Activated CD8-positive, alpha-beta T cell treated with anti-CD3 and anti-CD28 coated beads for 36 hours (primary cell): ENCODE measurements at regions not wholly inside any gene's neighbourhood (a gene's known extent, or its start where the extent isn't known, plus 50 kb on each side); places are given as distances from the start of the nearest gene placed in this dataset.

ENCODE experiments used
- ATAC-seq: fragments of 200-7000 bp; cut with Tn5 transposase; one replicate; pipeline ENCODE4 v1.10.0; 2021; ENCODE audit warnings: mild to moderate bottlenecking, moderate library complexity
- CTCF ChIA-PET: fragments of 350-600 bp; sonication (Branson Sonifier 250); formaldehyde crosslinking; loops from one replicate; lab custom pipeline; 2021; ENCODE audit warnings: antibody characterized with exemption; lab: Charles Lee
- POLR2A ChIA-PET: fragments of 350-600 bp; sonication (Branson Sonifier 250); formaldehyde crosslinking; loops from one replicate; lab custom pipeline; 2021; ENCODE audit warnings: antibody characterized with exemption; lab: Charles Lee
- DNase-seq: peaks from one replicate; pipeline ENCODE4 v3.0.0-alpha.2; 2020
- H3K27ac Mint-ChIP-seq: one replicate; pipeline ENCODE4 v1.8.0; 2021; ENCODE audit warnings: mild to moderate bottlenecking, mixed read lengths
- H3K27me3 Mint-ChIP-seq: one replicate; pipeline ENCODE4 v1.8.0; 2021; ENCODE audit warnings: mixed read lengths
- H3K36me3 Mint-ChIP-seq: one replicate; pipeline ENCODE4 v1.8.0; 2021; ENCODE audit warnings: low read depth, mixed read lengths
- H3K4me1 Mint-ChIP-seq: one replicate; pipeline ENCODE4 v1.8.0; 2021; ENCODE audit warnings: low read depth, mixed read lengths
- H3K4me3 Mint-ChIP-seq: one replicate; pipeline ENCODE4 v1.8.0; 2021; ENCODE audit warnings: mild to moderate bottlenecking, moderate library complexity, mixed read lengths
- H3K9me3 Mint-ChIP-seq: one replicate; pipeline ENCODE4 v1.8.0; 2021; ENCODE audit warnings: mixed read lengths
- intact Hi-C: fragments of 100-400 bp; cut with micrococcal nuclease; formaldehyde crosslinking; loops from one replicate; pipeline ENCODE4 v1.10.0; 2022
- TF ChIP-seq, protein P1 (sequence below): fragments of 200-600 bp; IDR thresholded peaks from one replicate; pipeline ENCODE4 v1.8.0; 2022; ENCODE audit warnings: antibody characterized with exemption, mild to moderate bottlenecking

DNA sequence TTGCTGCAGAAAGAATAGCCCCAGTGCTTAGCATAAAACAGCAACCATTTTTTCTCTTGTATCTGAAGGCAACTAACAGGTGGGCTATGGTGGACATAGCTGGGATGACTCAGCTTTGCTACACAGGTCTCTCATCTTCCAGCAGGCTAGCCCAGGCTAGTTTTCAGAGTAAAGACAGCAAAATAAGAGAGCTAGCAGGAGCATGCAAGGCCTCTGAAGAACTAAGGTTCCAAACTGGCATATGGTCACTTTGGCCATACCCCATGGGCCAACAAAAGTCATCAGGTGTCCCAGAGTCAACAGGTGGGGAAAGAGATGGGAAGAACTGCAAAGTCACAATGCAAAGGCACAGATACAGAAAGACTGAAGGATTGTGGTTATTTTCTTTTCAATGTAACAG lies 571.6 kb upstream of the MGMT start:
- DNase-seq: no peak
- H3K9me3 Mint-ChIP-seq: no peaks in the 10 kb centered on the region

DNA sequence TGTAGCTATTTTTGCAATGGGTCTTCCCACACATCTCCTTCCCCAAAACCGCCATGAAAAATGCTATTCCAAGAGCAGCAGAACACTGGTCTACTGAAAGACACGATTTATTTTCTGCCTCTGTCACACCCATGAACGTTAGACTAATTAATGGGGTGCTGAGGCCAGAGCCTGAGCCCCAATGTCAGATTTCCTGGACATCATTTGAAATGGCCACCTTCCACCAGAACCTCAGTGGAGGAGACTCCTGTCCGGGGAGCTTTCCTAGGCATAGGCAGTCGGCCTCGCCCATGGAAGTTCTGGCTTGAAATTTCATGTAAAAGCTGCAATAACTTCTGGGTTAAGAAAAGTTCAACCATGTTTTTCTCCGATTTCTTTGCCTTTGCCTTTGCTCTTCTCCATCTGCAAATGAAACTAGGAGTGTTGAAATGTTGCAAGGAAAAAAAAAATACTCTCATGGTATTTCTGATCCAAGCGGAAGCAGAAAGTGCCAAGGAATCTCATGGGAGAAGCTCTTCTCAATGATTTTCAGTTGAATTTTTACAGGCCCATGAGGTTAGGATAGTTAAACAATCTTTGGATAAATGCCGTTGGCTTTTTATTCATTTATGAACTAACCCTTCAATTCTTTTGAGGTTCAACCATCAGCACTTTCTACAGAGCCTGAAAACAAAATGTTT lies 570.8 kb upstream of the MGMT start:
- ATAC-seq: no peak
- intact Hi-C loops: no loop called here
- TF ChIP-seq, protein P1, sequence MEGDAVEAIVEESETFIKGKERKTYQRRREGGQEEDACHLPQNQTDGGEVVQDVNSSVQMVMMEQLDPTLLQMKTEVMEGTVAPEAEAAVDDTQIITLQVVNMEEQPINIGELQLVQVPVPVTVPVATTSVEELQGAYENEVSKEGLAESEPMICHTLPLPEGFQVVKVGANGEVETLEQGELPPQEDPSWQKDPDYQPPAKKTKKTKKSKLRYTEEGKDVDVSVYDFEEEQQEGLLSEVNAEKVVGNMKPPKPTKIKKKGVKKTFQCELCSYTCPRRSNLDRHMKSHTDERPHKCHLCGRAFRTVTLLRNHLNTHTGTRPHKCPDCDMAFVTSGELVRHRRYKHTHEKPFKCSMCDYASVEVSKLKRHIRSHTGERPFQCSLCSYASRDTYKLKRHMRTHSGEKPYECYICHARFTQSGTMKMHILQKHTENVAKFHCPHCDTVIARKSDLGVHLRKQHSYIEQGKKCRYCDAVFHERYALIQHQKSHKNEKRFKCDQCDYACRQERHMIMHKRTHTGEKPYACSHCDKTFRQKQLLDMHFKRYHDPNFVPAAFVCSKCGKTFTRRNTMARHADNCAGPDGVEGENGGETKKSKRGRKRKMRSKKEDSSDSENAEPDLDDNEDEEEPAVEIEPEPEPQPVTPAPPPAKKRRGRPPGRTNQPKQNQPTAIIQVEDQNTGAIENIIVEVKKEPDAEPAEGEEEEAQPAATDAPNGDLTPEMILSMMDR: no peak
- Mint-ChIP-seq H3K27me3 (no peaks in the 10 kb centered on the region), H3K9me3 (no peaks in the 10 kb centered on the region), H3K4me3 (no peak overlapping the region), H3K36me3 (no peaks in the 10 kb centered on the region), H3K27ac (no peak overlapping the region), H3K4me1 (no peaks in the 10 kb centered on the region)
- CTCF ChIA-PET: no interaction called here
- POLR2A ChIA-PET: no interaction called here
- no peak for DNase-seq

More for the DNA sequence above, 571.6 kb upstream of the MGMT start:
- no peaks in the 10 kb centered on the region for H3K27me3 Mint-ChIP-seq
- CTCF ChIA-PET: no interaction called here
- no peak for ATAC-seq
- H3K4me1 Mint-ChIP-seq: no peaks in the 10 kb centered on the region
- H3K4me3 Mint-ChIP-seq: no peak overlapping the region
- intact Hi-C loops: no loop called here
- TF ChIP-seq, protein P1: no peak
- no peak overlapping the region for H3K27ac Mint-ChIP-seq
- POLR2A ChIA-PET: no interaction called here
- H3K36me3 Mint-ChIP-seq: no peaks in the 10 kb centered on the region

DNA sequence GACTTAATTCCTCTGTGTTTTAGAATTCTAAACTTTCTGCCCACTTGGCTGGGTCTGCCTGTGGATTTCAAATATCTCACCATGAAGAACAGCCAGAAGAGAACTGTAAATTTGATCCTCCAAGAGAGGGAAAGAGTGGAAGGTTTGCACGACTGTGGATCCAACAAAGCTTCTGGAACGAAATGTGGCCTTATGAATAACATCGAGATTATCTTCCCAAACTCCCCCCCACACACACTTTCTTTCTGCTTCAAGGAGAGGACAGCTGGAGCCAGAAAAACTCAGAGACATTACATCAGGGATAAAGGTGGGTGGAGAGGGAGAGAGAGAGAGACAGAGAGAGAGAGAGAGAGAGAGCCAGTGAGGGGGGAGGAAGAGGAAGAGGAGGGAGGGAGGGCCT lies 570.1 kb upstream of the MGMT start:
- ChIA-PET POLR2A (no interaction called here), CTCF (no interaction called here)
- Mint-ChIP-seq H3K27ac (no peak overlapping the region), H3K9me3 (no peaks in the 10 kb centered on the region), H3K36me3 (no peaks in the 10 kb centered on the region), H3K4me1 (no peaks in the 10 kb centered on the region), H3K4me3 (no peak overlapping the region), H3K27me3 (no peaks in the 10 kb centered on the region)
- ATAC-seq (no peak), DNase-seq (no peak)
- intact Hi-C loops: no loop called here
- TF ChIP-seq, protein P1: no peak

DNA sequence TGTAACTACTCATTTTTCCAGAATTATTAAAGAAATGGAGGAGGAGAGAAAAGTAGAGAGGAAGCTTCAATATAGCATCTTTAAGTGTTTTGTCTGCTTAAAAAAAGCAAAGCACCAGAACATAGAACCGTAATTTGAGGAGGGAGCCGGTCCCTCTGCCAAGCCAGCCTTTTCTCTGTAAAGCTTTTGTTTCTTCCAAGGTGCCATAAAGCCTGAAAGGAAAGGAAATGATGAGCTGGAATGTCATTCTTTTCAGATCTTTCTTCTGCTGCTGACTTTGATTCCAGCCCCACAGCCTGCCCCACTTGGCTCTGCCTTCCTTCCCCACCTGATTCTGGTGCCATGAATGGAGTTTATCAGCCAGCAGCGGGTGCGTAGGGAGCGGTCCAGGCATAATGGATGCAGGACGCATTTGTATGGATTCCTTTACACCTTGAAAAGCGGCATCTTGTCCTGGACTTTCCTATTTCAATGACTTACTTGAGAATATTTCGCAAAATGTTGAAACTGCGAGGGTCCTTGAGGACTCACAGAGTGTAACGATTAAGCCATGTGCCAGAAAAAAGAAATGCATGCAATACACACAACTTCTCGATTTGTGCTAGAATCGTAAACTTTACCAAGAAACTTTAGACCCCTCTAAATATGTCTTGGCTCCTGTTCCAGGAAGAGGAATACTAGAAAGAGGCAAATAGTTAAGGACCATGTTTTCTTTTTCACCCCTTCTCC lies 569.5 kb upstream of the MGMT start:
- ChIA-PET POLR2A (no interaction called here), CTCF (no interaction called here)
- intact Hi-C loops: no loop called here
- Mint-ChIP-seq H3K4me1 (no peaks in the 10 kb centered on the region), H3K36me3 (no peaks in the 10 kb centered on the region), H3K4me3 (no peak overlapping the region), H3K27ac (no peak overlapping the region), H3K27me3 (no peaks in the 10 kb centered on the region), H3K9me3 (no peaks in the 10 kb centered on the region)
- DNase-seq: no peak
- no peak for ATAC-seq
- TF ChIP-seq, protein P1: no peak

DNA sequence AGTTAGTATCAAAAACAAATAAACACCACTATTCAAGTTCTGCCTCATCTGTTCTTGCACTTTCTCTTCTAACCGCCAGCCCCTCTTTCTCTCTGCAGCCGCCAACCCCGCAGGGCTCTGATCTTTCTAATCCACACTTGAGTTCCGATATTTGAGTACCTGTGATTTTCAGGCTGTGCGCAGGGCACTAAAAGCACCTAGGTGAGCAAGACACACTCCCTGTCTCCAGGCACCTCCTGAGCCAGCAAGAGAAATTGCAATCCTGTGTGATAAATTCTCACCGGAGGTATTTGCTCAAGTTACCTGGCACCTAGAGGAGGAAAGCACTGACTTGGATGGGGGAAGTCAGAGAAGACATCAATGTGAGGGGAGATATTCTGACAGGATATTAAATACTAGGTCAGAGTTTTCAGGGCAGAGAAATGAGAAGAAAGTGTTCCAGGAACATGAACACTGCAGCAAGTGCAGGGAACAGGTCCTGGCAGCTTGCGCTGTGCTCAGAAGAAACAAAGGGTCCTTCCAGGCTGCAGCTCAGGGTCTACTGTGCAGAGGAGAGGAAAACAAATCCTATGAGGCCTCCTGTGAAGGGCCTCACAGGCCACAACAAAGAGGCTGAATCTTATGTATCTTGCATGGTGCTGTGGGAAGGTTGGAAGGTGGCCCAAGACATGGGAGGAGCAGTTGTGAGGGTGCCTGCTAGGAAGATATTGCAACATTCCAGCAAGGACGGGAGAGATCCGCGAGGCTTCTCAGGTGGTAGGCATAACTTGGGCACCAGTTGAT lies 568.7 kb upstream of the MGMT start:
- DNase-seq (no peak), ATAC-seq (no peak)
- intact Hi-C loops: no loop called here
- Mint-ChIP-seq H3K4me3 (no peak overlapping the region), H3K9me3 (no peaks in the 10 kb centered on the region), H3K4me1 (no peaks in the 10 kb centered on the region), H3K27ac (no peak overlapping the region), H3K36me3 (no peaks in the 10 kb centered on the region), H3K27me3 (no peaks in the 10 kb centered on the region)
- ChIA-PET CTCF (no interaction called here), POLR2A (no interaction called here)
- TF ChIP-seq, protein P1: no peak
